ENCODE measurements at regions not wholly inside any gene's neighbourhood (a gene's known extent, or its start where the extent isn't known, plus 50 kb on each side); places are given as distances from the start of the nearest gene placed in this dataset.

DNA sequence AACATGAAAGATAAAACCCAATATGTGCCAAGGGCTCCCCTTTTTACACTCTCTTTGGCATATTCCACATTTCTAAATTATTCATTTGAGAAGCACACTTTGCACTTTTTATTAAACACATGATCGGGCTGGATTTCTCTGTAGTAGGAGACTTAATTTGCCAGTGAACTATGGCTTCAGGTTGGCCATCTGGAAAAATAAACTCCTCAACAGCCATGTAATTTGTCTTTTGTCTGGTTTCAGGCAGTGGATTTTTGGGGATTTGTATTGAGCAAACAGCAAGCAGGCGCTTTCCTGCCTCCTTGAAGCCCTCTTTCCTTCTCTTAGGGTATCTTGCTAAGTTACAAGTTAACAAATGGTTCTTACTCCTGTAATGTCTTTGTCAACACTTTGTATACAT, 73.0 kb upstream of the DMRTA1 start:
- H3K9me3 ChIP-seq, result peaks cover 14% of the 10 kb centered on the region; the same call in 2 of the 3 replicates
- 78% methylated on average over 2 of the region's 2 CpGs for WGBS (ENCODE audit: missing lambda C conversion rate)
- no peak overlapping the region for H3K27ac ChIP-seq
- ChIA-PET POLR2A (no interaction called here), CTCF (interaction anchor here (0.5 kb wide), 1 partner anchor 84 kb away, joined by 3 read pairs; no protein-coding TSS in a partner anchor)
- H3K4me3 ChIP-seq, result no peak overlapping the region
- TF ChIP-seq MYC (IDR thresholded peaks at IDR 0.05; ENCODE audit: borderline replicate concordance, low read length) (no peak), GATA3 (IDR thresholded peaks at IDR 0.05; ENCODE audit: borderline replicate concordance) (no peak), RAD21 (conservative IDR thresholded peaks at IDR 0.05 in 1 of 2, IDR thresholded peaks at IDR 0.05 in 1 of 2) (no peak), CEBPB (IDR thresholded peaks at IDR 0.05) (no peak), RCOR1 (IDR thresholded peaks at IDR 0.05; ENCODE audit: low read depth, low read length) (no peak), CHD2 (IDR thresholded peaks at IDR 0.05; ENCODE audit: low read length, partially characterized antibody) (no peak), RNF2 (IDR thresholded peaks at IDR 0.05; ENCODE audit: borderline replicate concordance, low read depth) (no peak), JUNB (IDR thresholded peaks at IDR 0.05) (no peak), NR3C1 (IDR thresholded peaks at IDR 0.05) (no peak), FOSL2 (IDR thresholded peaks at IDR 0.05) (no peak), FOSL2 (CRISPR knock-in tag; IDR thresholded peaks at IDR 0.05) (no peak), KDM5A (IDR thresholded peaks at IDR 0.05) (no peak), PHF8 (IDR thresholded peaks at IDR 0.05; ENCODE audit: borderline replicate concordance, low read depth) (no peak), SREBF2 (IDR thresholded peaks at IDR 0.05) (no peak), EHF (CRISPR knock-in tag; IDR thresholded peaks at IDR 0.05) (no peak), CBX8 (IDR thresholded peaks at IDR 0.05) (no peak), BHLHE40 (IDR thresholded peaks at IDR 0.05; ENCODE audit: low read depth, low read length) (no peak), MAZ (IDR thresholded peaks at IDR 0.05; ENCODE audit: borderline replicate concordance, low read depth, low read length) (no peak), ZC3H11A (IDR thresholded peaks at IDR 0.05) (no peak)
- TF ChIP-seq, protein P1, sequence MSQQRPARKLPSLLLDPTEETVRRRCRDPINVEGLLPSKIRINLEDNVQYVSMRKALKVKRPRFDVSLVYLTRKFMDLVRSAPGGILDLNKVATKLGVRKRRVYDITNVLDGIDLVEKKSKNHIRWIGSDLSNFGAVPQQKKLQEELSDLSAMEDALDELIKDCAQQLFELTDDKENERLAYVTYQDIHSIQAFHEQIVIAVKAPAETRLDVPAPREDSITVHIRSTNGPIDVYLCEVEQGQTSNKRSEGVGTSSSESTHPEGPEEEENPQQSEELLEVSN (IDR thresholded peaks at IDR 0.05; ENCODE audit: borderline replicate concordance, low read depth), result no peak
- TF ChIP-seq, protein P2, sequence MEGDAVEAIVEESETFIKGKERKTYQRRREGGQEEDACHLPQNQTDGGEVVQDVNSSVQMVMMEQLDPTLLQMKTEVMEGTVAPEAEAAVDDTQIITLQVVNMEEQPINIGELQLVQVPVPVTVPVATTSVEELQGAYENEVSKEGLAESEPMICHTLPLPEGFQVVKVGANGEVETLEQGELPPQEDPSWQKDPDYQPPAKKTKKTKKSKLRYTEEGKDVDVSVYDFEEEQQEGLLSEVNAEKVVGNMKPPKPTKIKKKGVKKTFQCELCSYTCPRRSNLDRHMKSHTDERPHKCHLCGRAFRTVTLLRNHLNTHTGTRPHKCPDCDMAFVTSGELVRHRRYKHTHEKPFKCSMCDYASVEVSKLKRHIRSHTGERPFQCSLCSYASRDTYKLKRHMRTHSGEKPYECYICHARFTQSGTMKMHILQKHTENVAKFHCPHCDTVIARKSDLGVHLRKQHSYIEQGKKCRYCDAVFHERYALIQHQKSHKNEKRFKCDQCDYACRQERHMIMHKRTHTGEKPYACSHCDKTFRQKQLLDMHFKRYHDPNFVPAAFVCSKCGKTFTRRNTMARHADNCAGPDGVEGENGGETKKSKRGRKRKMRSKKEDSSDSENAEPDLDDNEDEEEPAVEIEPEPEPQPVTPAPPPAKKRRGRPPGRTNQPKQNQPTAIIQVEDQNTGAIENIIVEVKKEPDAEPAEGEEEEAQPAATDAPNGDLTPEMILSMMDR (IDR thresholded peaks at IDR 0.05), result no peak
- H3K4me1 ChIP-seq, result no peaks in the 10 kb centered on the region
- no peak for ATAC-seq
- DNase-seq (ENCODE audit: low read depth in 1 of 2, low spot score in 1 of 2), result no peak
- H3K4me2 ChIP-seq, result no peak overlapping the region
- FAIRE-seq, result no peak

DNA sequence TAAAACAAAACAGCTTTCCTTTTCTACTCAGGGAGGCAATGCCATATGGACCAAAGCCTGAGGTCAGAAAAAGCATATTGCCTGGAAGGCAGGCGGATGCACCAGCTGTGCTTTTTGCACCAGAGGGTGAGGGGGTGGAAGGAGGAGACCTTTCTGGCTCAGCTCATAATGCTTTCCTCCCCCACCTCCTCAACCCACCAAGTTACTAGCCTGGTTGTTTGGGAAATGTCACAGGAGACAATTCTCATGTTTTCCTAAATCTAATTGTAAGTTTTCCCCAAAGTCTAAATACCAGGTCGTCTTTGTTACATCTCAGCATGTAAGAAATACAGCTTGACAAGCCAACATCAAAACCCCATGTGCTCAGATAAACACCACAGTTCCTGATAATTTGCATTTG, 72.6 kb upstream of the DMRTA1 start:
- Histone ChIP-seq H3K9me3 (peaks cover 10% of the 10 kb centered on the region; the same call in 2 of the 3 replicates), H3K4me3 (no peak overlapping the region), H3K27ac (no peak overlapping the region), H3K4me2 (no peak overlapping the region), H3K4me1 (no peaks in the 10 kb centered on the region)
- ChIA-PET POLR2A (no interaction called here), CTCF (interaction anchor here (0.5 kb wide), 1 partner anchor 85 kb away, joined by 3 read pairs; no protein-coding TSS in a partner anchor)
- FAIRE-seq (peak; percentile 13), DNase-seq (ENCODE audit: low read depth in 1 of 2, low spot score in 1 of 2) (no peak), ATAC-seq (no peak)
- TF ChIP-seq MAZ (IDR thresholded peaks at IDR 0.05; ENCODE audit: borderline replicate concordance, low read depth, low read length) (no peak), EP300 (IDR thresholded peaks at IDR 0.05) (no peak), EHMT2 (IDR thresholded peaks at IDR 0.05; ENCODE audit: low read depth) (no peak), RNF2 (IDR thresholded peaks at IDR 0.05; ENCODE audit: borderline replicate concordance, low read depth) (no peak), CBX8 (IDR thresholded peaks at IDR 0.05) (no peak), POLR2AphosphoS2 (conservative IDR thresholded peaks at IDR 0.05; ENCODE audit: low read length) (no peak), BHLHE40 (IDR thresholded peaks at IDR 0.05; ENCODE audit: low read depth, low read length) (no peak), PHF8 (IDR thresholded peaks at IDR 0.05; ENCODE audit: borderline replicate concordance, low read depth) (no peak), NPAS2 (CRISPR knock-in tag; IDR thresholded peaks at IDR 0.05; ENCODE audit: borderline replicate concordance) (no peak), CEBPB (IDR thresholded peaks at IDR 0.05) (no peak), KDM1A (IDR thresholded peaks at IDR 0.05; ENCODE audit: low read depth) (no peak), GATA3 (IDR thresholded peaks at IDR 0.05; ENCODE audit: borderline replicate concordance) (no peak), NR3C1 (IDR thresholded peaks at IDR 0.05) (no peak), ZSCAN20 (CRISPR knock-in tag; IDR thresholded peaks at IDR 0.05) (no peak)
- TF ChIP-seq, protein P3, sequence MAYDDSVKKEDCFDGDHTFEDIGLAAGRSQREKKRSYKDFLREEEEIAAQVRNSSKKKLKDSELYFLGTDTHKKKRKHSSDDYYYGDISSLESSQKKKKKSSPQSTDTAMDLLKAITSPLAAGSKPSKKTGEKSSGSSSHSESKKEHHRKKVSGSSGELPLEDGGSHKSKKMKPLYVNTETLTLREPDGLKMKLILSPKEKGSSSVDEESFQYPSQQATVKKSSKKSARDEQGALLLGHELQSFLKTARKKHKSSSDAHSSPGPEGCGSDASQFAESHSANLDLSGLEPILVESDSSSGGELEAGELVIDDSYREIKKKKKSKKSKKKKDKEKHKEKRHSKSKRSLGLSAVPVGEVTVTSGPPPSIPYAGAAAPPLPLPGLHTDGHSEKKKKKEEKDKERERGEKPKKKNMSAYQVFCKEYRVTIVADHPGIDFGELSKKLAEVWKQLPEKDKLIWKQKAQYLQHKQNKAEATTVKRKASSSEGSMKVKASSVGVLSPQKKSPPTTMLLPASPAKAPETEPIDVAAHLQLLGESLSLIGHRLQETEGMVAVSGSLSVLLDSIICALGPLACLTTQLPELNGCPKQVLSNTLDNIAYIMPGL (CRISPR knock-in tag; IDR thresholded peaks at IDR 0.05; ENCODE audit: borderline replicate concordance), result no peak
- TF ChIP-seq, protein P2 (IDR thresholded peaks at IDR 0.05), result no peak
- TF ChIP-seq, protein P1 (IDR thresholded peaks at IDR 0.05; ENCODE audit: borderline replicate concordance, low read depth), result no peak
- TF ChIP-seq, protein P4, sequence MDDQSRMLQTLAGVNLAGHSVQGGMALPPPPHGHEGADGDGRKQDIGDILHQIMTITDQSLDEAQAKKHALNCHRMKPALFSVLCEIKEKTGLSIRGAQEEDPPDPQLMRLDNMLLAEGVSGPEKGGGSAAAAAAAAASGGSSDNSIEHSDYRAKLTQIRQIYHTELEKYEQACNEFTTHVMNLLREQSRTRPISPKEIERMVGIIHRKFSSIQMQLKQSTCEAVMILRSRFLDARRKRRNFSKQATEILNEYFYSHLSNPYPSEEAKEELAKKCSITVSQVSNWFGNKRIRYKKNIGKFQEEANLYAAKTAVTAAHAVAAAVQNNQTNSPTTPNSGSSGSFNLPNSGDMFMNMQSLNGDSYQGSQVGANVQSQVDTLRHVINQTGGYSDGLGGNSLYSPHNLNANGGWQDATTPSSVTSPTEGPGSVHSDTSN (IDR thresholded peaks at IDR 0.05), result no peak
- WGBS (ENCODE audit: missing lambda C conversion rate), result 53% methylated on average over 2 of the region's 2 CpGs

Measured in A549 (cell line).